B cell (primary cell): ENCODE measurements at regions not wholly inside any gene's neighbourhood (a gene's known extent, or its start where the extent isn't known, plus 50 kb on each side); places are given as distances from the start of the nearest gene placed in this dataset.

Experiments used
- CTCF ChIP-seq: fragments of 200-600 bp; IDR thresholded peaks from one replicate; pipeline ENCODE4 v1.8.0; 2022; ENCODE audit warnings: antibody characterized with exemption, mild to moderate bottlenecking
- EZH2 ChIP-seq: IDR thresholded peaks from 2 replicates; pipeline ENCODE4 v1.6.1; 2012; ENCODE audit warnings: borderline replicate concordance, low read depth, mild to moderate bottlenecking, moderate library complexity, low read length; ENCODE audit not compliant: insufficient read depth, poor library complexity, severe bottlenecking

- no peak for TF ChIP-seq CTCF
- TF ChIP-seq EZH2: no peak
Observed at GRCh38 chr3:110521019-110521418, 550.6 kb upstream of the NECTIN3 start.
